ENCODE measurements at regions not wholly inside any gene's neighbourhood (a gene's known extent, or its start where the extent isn't known, plus 50 kb on each side); places are given as distances from the start of the nearest gene placed in this dataset.

DNA sequence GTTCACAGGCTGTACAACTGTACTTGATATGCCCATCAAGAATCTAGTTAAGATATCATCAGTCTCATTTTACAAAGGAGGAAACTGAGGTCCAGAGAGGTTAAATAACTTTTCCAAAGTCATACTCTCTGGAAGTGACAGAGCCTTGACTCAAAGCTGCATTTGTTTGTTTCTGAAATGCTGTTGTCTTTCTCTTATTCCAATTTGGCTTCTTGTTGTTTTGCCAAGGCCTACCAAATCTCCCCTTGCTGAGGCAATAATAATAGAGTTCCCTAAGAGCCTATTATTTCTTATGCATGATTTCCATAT lies 79.8 kb upstream of the C12orf71 start:
- Histone ChIP-seq H3K9ac (ENCODE audit: low read length) (no peak overlapping the region), H2AFZ (ENCODE audit: low read length) (no peak overlapping the region)
- TF ChIP-seq EZH2 (IDR thresholded peaks at IDR 0.05; ENCODE audit: borderline replicate concordance, low read length) = no peak
- TF ChIP-seq, protein P1, sequence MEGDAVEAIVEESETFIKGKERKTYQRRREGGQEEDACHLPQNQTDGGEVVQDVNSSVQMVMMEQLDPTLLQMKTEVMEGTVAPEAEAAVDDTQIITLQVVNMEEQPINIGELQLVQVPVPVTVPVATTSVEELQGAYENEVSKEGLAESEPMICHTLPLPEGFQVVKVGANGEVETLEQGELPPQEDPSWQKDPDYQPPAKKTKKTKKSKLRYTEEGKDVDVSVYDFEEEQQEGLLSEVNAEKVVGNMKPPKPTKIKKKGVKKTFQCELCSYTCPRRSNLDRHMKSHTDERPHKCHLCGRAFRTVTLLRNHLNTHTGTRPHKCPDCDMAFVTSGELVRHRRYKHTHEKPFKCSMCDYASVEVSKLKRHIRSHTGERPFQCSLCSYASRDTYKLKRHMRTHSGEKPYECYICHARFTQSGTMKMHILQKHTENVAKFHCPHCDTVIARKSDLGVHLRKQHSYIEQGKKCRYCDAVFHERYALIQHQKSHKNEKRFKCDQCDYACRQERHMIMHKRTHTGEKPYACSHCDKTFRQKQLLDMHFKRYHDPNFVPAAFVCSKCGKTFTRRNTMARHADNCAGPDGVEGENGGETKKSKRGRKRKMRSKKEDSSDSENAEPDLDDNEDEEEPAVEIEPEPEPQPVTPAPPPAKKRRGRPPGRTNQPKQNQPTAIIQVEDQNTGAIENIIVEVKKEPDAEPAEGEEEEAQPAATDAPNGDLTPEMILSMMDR (IDR thresholded peaks at IDR 0.05; ENCODE audit: low read length) = no peak

DNA sequence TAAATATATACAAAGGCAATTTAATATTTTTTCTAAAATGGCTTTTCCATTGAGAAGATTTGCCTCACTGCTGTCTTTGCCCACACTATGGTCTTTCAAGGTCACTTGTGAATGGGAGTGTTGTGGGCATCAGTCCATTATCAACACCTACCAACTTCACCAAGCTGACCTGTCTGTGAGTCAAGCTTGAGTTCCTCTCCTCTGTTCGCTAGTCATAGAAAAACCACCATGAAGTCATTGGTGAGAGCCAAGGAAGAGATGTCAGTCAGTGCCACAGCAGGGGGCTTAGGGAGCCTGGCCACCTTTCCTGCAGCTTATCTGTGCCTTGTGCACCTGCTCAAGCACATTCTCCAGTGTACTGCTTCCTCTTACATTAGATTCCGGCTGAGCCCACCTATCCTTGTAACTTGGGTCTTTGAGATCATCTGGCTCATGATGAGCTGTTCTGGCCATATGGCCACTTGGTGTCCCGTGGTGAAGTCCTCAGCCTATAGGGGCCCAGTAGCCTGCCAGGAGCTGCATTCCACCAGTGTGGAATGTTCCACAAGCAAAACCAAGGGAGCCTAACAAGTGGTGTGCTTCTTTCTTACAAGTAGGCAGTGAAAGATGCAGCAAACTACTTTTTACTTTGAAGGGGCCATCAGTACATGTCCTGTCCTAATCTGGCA lies 80.8 kb upstream of the C12orf71 start:
- TF ChIP-seq EZH2 (IDR thresholded peaks at IDR 0.05; ENCODE audit: borderline replicate concordance, low read length) = no peak
- TF ChIP-seq, protein P1 (IDR thresholded peaks at IDR 0.05; ENCODE audit: low read length) = no peak
- H3K9me2 ChIP-seq (ENCODE audit: low read depth, low read length) = no peaks in the 10 kb centered on the region
- H3K4me2 ChIP-seq (ENCODE audit: low read length) = no peak overlapping the region
- H3F3A ChIP-seq (ENCODE audit: insufficient read depth, low read length) = no peaks in the 10 kb centered on the region
- no peak overlapping the region for H3K9ac ChIP-seq (ENCODE audit: low read length)
- H3K36me3 ChIP-seq (ENCODE audit: insufficient read depth, low read length) = no peaks in the 10 kb centered on the region
- H3K27me3 ChIP-seq (ENCODE audit: insufficient read depth, low read length) = no peaks in the 10 kb centered on the region
- H3K4me3 ChIP-seq (ENCODE audit: low read depth, low read length, poor library complexity, severe bottlenecking) = no peak overlapping the region
- H2AFZ ChIP-seq (ENCODE audit: low read length) = no peak overlapping the region
- no peaks in the 10 kb centered on the region for H3K79me2 ChIP-seq (ENCODE audit: insufficient read depth, low read length)
- no peaks in the 10 kb centered on the region for H3K4me1 ChIP-seq (ENCODE audit: insufficient read depth, low read length, severe bottlenecking)
- no peak overlapping the region for H3K27ac ChIP-seq (ENCODE audit: low read depth, low read length, poor library complexity, severe bottlenecking)
- no peaks in the 10 kb centered on the region for H4K20me1 ChIP-seq (ENCODE audit: insufficient read depth, low read length)
- no peaks in the 10 kb centered on the region for H3K9me3 ChIP-seq (ENCODE audit: low read length)

More for the DNA sequence above, 79.8 kb upstream of the C12orf71 start:
- no peaks in the 10 kb centered on the region for H3K9me2 ChIP-seq (ENCODE audit: low read depth, low read length)
- H3K27me3 ChIP-seq (ENCODE audit: insufficient read depth, low read length) = no peaks in the 10 kb centered on the region
- no peaks in the 10 kb centered on the region for H4K20me1 ChIP-seq (ENCODE audit: insufficient read depth, low read length)
- no peaks in the 10 kb centered on the region for H3F3A ChIP-seq (ENCODE audit: insufficient read depth, low read length)
- no peaks in the 10 kb centered on the region for H3K4me1 ChIP-seq (ENCODE audit: insufficient read depth, low read length, severe bottlenecking)
- H3K4me3 ChIP-seq (ENCODE audit: low read depth, low read length, poor library complexity, severe bottlenecking) = no peak overlapping the region
- H3K36me3 ChIP-seq (ENCODE audit: insufficient read depth, low read length) = no peaks in the 10 kb centered on the region
- no peak overlapping the region for H3K4me2 ChIP-seq (ENCODE audit: low read length)
- no peaks in the 10 kb centered on the region for H3K79me2 ChIP-seq (ENCODE audit: insufficient read depth, low read length)
- H3K9me3 ChIP-seq (ENCODE audit: low read length) = no peaks in the 10 kb centered on the region
- H3K27ac ChIP-seq (ENCODE audit: low read depth, low read length, poor library complexity, severe bottlenecking) = no peak overlapping the region

GRCh38 chr12:27163894-27164293 lies 80.2 kb upstream of the STK38L start:
- Histone ChIP-seq H3K4me2 (ENCODE audit: low read length) (no peak overlapping the region), H3K27me3 (ENCODE audit: insufficient read depth, low read length) (no peaks in the 10 kb centered on the region), H2AFZ (ENCODE audit: low read length) (no peak overlapping the region), H4K20me1 (ENCODE audit: insufficient read depth, low read length) (no peaks in the 10 kb centered on the region), H3K9ac (ENCODE audit: low read length) (no peak overlapping the region), H3K4me3 (ENCODE audit: low read depth, low read length, poor library complexity, severe bottlenecking) (no peak overlapping the region), H3K9me3 (ENCODE audit: low read length) (no peaks in the 10 kb centered on the region), H3K36me3 (ENCODE audit: insufficient read depth, low read length) (no peaks in the 10 kb centered on the region), H3K27ac (ENCODE audit: low read depth, low read length, poor library complexity, severe bottlenecking) (no peak overlapping the region), H3F3A (ENCODE audit: insufficient read depth, low read length) (no peaks in the 10 kb centered on the region), H3K9me2 (ENCODE audit: low read depth, low read length) (no peaks in the 10 kb centered on the region), H3K4me1 (ENCODE audit: insufficient read depth, low read length, severe bottlenecking) (no peaks in the 10 kb centered on the region), H3K79me2 (ENCODE audit: insufficient read depth, low read length) (no peaks in the 10 kb centered on the region)
- TF ChIP-seq, protein P1 (IDR thresholded peaks at IDR 0.05; ENCODE audit: low read length) = no peak
- no peak for TF ChIP-seq EZH2 (IDR thresholded peaks at IDR 0.05; ENCODE audit: borderline replicate concordance, low read length)

All from OCI-LY1 (cell line).